Fibroblast of pulmonary artery (primary cell): ENCODE measurements at regions not wholly inside any gene's neighbourhood (a gene's known extent, or its start where the extent isn't known, plus 50 kb on each side); places are given as distances from the start of the nearest gene placed in this dataset.

Experiments
- DNase-seq: peaks from one replicate; pipeline ENCODE4 v3.0.0-alpha.2; 2010; ENCODE audit warnings: low read depth
- H3K4me3 ChIP-seq: replicated peaks from 2 replicates; pipeline ENCODE4 v1.5.1; 2011; ENCODE audit warnings: low read depth, mild to moderate bottlenecking, control low read depth, low read length, moderate library complexity
- TF ChIP-seq, protein P1 (sequence below): IDR thresholded peaks from 2 replicates; pipeline ENCODE4 v1.5.1; 2011; ENCODE audit warnings: mild to moderate bottlenecking, control low read depth, low read length, inconsistent platforms; ENCODE audit errors: missing control alignments

DNA sequence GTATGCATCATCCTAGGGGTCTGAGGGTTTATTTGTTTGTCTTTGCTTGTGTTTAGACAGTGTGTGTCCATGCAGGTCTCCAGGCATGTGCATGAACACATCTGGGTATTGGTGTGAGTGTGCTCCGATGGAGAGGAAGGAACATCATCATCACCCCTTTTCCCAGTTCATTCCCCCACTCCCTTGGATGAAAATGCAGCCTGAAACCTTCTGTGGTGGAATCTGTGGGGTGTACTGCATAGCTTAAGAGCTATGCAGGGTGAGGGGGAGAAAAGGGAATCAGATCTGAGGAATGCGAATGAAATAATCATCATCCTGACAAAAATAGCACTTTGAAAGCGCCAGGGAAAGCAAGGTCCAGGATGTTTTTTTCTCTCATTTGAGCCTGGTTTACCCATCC, 520.1 kb downstream of the NTRK3 start:
- TF ChIP-seq, protein P1, sequence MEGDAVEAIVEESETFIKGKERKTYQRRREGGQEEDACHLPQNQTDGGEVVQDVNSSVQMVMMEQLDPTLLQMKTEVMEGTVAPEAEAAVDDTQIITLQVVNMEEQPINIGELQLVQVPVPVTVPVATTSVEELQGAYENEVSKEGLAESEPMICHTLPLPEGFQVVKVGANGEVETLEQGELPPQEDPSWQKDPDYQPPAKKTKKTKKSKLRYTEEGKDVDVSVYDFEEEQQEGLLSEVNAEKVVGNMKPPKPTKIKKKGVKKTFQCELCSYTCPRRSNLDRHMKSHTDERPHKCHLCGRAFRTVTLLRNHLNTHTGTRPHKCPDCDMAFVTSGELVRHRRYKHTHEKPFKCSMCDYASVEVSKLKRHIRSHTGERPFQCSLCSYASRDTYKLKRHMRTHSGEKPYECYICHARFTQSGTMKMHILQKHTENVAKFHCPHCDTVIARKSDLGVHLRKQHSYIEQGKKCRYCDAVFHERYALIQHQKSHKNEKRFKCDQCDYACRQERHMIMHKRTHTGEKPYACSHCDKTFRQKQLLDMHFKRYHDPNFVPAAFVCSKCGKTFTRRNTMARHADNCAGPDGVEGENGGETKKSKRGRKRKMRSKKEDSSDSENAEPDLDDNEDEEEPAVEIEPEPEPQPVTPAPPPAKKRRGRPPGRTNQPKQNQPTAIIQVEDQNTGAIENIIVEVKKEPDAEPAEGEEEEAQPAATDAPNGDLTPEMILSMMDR: no peak
- DNase-seq: peak; percentile 29
- H3K4me3 ChIP-seq: no peak overlapping the region

DNA sequence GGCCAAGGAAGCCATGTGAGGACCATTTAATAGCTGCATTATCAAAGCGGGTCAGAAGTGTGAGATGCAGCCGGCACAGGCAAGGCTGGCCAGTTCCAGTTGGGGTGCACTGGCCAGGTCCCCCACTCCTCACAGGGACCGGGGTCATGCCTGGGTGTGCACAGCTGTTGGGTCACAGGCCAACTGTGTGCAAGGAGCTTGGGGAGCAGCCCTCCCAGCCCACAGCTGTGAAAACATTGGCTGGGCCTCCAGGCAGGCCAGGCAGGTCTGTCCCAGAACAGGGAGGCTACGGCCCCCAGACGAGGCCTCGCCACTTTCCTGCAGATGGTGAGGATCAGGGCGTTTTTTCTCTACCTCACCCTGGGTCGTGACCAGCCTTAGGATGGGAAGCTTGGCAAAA, 521.0 kb downstream of the NTRK3 start:
- no peak overlapping the region for H3K4me3 ChIP-seq
- DNase-seq: no peak
- TF ChIP-seq, protein P1: no peak

DNA sequence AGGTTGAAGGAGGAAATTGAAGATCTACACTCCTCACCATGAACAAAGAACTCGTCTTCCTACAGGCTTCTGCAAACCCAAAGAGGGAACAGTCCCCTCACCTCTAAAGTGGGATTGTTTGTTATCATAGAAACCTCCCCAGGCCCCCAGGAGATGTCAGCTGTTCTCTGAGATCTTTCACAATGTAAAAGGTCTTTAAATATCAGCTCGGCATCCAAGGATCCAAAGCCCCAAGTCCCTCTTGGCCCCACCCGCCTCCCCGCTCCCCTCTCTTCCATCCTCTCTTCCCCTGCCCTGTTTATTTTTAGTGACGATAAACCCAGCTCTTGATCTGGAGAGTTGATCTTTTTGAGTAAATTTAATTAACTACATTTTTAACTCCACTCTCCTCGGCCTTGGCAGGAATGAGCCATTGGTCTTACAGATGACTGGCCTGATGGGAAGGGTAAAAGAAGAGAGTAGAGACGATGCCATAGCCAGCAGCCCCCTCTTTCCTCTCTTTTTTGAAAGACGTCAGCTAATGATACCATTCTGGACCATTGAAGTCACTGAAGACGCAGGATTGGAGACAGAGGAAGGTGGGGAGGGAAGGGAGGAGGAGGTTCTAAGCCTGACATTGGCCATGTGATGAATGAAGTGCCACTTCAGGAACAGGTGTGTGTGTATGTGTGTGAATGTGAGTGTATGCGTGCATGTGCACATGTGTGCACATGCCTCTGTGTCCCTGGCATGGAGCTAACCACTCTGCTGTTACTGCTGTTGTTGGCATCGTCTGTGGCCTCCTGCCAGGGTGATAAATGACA, 521.8 kb downstream of the NTRK3 start:
- no peak for DNase-seq
- H3K4me3 ChIP-seq: no peak overlapping the region
- TF ChIP-seq, protein P1: no peak

DNA sequence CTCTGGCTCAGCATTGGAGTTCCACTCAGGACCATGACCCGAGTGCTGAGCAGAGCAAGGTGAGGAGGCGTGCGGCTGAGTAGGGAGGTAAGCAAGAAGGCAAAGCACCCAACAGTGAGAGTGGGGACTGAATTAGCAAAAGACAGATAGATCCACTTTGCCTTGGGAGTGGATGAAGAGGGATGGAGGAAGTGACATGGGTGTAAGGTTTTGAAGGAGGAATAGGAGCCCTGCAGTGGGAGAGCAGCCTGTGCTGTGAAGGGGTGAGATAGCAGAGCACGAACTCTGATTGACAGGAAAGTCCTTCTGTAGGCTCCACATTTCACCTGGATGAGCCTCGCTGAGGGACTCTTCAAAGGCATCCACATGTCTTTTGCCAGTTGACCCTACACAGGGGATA, 522.6 kb downstream of the NTRK3 start:
- H3K4me3 ChIP-seq: no peak overlapping the region
- TF ChIP-seq, protein P1: no peak
- DNase-seq: no peak

DNA sequence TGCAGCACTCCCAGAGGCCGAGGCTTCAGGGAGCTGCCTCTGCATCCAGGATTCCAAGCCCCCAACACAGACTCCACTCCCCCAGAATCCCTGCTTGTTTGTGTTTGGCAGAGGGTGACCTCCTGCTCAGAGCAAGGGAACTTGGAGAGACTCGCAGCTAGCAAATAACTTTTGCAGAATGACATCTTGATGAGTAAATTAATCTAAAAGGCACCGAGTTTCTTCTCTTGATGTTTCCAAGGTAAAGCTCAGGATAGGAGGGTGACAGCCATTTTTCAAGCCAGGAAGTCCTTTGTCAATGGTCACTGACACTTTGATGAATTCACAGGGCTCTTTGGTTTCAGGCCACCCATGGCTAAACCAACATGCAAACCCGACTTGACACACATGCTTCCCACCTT, 523.0 kb downstream of the NTRK3 start:
- TF ChIP-seq, protein P1: no peak
- DNase-seq: no peak
- H3K4me3 ChIP-seq: no peak overlapping the region

DNA sequence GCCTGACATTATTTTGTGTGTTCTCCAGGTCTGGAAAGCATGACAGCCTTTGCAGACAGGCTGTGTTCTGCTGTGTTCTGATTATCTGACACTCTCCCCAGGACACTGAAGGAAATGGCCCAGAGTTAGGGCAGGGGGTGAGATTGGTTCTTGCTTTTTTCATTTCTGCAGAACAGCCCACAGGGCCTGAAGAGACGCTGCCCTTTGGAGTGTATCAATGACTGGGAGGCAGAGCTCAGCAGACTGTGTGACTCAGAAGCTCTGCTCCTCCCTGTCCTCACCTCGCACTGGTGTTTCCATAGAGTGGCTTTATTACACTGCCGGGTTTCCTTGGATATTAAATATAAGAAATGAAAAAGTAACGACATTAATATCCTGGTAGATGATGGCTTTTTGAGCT, 523.6 kb downstream of the NTRK3 start:
- DNase-seq: peak; percentile 21
- no peak overlapping the region for H3K4me3 ChIP-seq
- TF ChIP-seq, protein P1: no peak

DNA sequence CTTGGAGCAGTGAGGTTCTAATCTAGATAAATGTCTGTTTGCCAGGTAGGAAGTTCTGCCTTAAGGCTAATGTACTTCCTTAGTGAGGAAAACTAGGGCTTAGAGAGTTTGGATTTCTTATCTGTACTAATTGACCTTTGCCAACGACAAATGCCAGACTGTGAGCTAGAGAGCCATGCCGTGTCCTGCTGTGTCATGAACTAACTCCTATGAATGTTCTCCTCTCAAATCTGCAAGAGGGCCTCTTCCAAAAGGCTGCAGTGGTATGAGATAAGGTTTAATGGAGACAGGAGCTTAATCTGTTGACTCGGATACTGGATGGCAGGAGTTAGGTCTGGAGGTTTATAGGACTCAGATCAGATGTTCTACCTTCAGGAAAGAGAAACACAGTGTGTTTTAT, 524.9 kb downstream of the NTRK3 start:
- no peak overlapping the region for H3K4me3 ChIP-seq
- DNase-seq: no peak
- TF ChIP-seq, protein P1: no peak
